Neuronal stem cell (in vitro differentiated cells): ENCODE measurements at regions not wholly inside any gene's neighbourhood (a gene's known extent, or its start where the extent isn't known, plus 50 kb on each side); places are given as distances from the start of the nearest gene placed in this dataset.

ENCODE experiments used
- DNase-seq: peaks from one replicate; pipeline ENCODE4 v3.0.0-alpha.2; 2013; ENCODE audit warnings: low spot score
- H2AFZ ChIP-seq: one replicate; pipeline ENCODE4 v1.6.1; 2013; ENCODE audit warnings: mild to moderate bottlenecking, low read length, inconsistent platforms
- H2AK5ac ChIP-seq: 2 replicates; pipeline ENCODE4 v1.6.1; 2013; ENCODE audit warnings: low read depth, mild to moderate bottlenecking, inconsistent platforms, low read length, moderate library complexity, mixed read lengths
- H2BK120ac ChIP-seq: 2 replicates; pipeline ENCODE4 v1.6.1; 2013; ENCODE audit warnings: low read depth, mild to moderate bottlenecking, inconsistent platforms, low read length, moderate library complexity, mixed read lengths
- H2BK12ac ChIP-seq: one replicate; pipeline ENCODE4 v1.6.1; 2013; ENCODE audit warnings: low read length, inconsistent platforms
- H2BK15ac ChIP-seq: 2 replicates; pipeline ENCODE4 v1.6.1; 2013; ENCODE audit warnings: mild to moderate bottlenecking, low read length, inconsistent platforms, mixed read lengths
- H2BK5ac ChIP-seq: one replicate; pipeline ENCODE4 v1.6.1; 2013; ENCODE audit warnings: inconsistent platforms, mild to moderate bottlenecking, low read length, moderate library complexity
- H3K14ac ChIP-seq: one replicate; pipeline ENCODE4 v1.6.1; 2013; ENCODE audit warnings: low read length, inconsistent platforms
- H3K18ac ChIP-seq: 2 replicates; pipeline ENCODE4 v1.6.1; 2013; ENCODE audit warnings: low read length, inconsistent platforms
- H3K23ac ChIP-seq: 2 replicates; pipeline ENCODE4 v1.6.1; 2013; ENCODE audit warnings: low read depth, mild to moderate bottlenecking, mixed read lengths, low read length, inconsistent platforms; ENCODE audit not compliant: poor library complexity
- H3K27ac ChIP-seq: replicated peaks from 3 replicates; pipeline ENCODE4 v1.5.1; 2013; ENCODE audit warnings: low read length, inconsistent platforms
- H3K27me3 ChIP-seq, 3 experiments: 2 replicates each; pipeline ENCODE4 v1.6.1; 2013; ENCODE audit warnings: low read length in 3 of 3, mild to moderate bottlenecking in 2 of 3, inconsistent platforms in 1 of 3, low read depth in 1 of 3, mixed read lengths in 1 of 3, moderate library complexity in 1 of 3; ENCODE audit not compliant: control insufficient read depth in 3 of 3, insufficient read depth in 3 of 3
- H3K36me3 ChIP-seq, 2 donors: replicated peaks in 1 of 2; 2 replicates each; pipeline ENCODE4 v1.6.1; 2013; ENCODE audit warnings: low read length in 2 of 2; ENCODE audit not compliant: control insufficient read depth in 2 of 2, insufficient read depth in 2 of 2
- H3K4ac ChIP-seq: 2 replicates; pipeline ENCODE4 v1.6.1; 2013; ENCODE audit warnings: inconsistent platforms, mild to moderate bottlenecking, low read length, moderate library complexity
- H3K4me1 ChIP-seq, 2 donors: 1 replicate in 1 of 2; 2 replicates in 1 of 2; pipeline ENCODE4 v1.6.1; 2013; ENCODE audit warnings: low read length in 2 of 2, low read depth in 1 of 2; ENCODE audit not compliant: control insufficient read depth in 2 of 2, insufficient read depth in 1 of 2
- H3K4me2 ChIP-seq: one replicate; pipeline ENCODE4 v1.6.1; 2013; ENCODE audit warnings: mild to moderate bottlenecking, low read length, inconsistent platforms; ENCODE audit not compliant: insufficient read depth, poor library complexity, severe bottlenecking
- H3K4me3 ChIP-seq, 2 donors: 2 replicates each; pipeline ENCODE4 v1.5.1; 2013; ENCODE audit warnings: low read length in 2 of 2, mild to moderate bottlenecking in 2 of 2, inconsistent platforms in 1 of 2, moderate library complexity in 1 of 2
- H3K79me1 ChIP-seq: one replicate; pipeline ENCODE4 v1.6.1; 2013; ENCODE audit warnings: low read depth, mild to moderate bottlenecking, inconsistent platforms, low read length, moderate library complexity
- H3K9ac ChIP-seq: one replicate; pipeline ENCODE4 v1.6.1; 2013; ENCODE audit warnings: mild to moderate bottlenecking, low read depth, low read length, inconsistent platforms; ENCODE audit not compliant: poor library complexity
- H3K9me3 ChIP-seq, 2 donors: replicated peaks in 1 of 2; 2 replicates each; pipeline versions ENCODE3 to v1.6.1; 2013; ENCODE audit warnings: low read length in 2 of 2, mild to moderate bottlenecking in 2 of 2, inconsistent platforms in 1 of 2, low read depth in 1 of 2, mixed read lengths in 1 of 2, moderate library complexity in 1 of 2; ENCODE audit not compliant: control insufficient read depth in 2 of 2, insufficient read depth in 1 of 2
- H4K8ac ChIP-seq: one replicate; pipeline ENCODE4 v1.6.1; 2013; ENCODE audit warnings: low read depth, mild to moderate bottlenecking, inconsistent platforms, low read length, moderate library complexity
- H4K91ac ChIP-seq: one replicate; pipeline ENCODE4 v1.6.1; 2013; ENCODE audit warnings: low read length, low read depth, mild to moderate bottlenecking, inconsistent platforms; ENCODE audit not compliant: poor library complexity
- WGBS, 2 donors: extraction: QIAGEN DNeasy Blood & Tissue Kit; methylation state at CpG; one replicate each; pipeline ENCODE4 v1.1.7; 2013; ENCODE audit warnings: missing lambda C conversion rate in 2 of 2, mixed read lengths in 1 of 2; ENCODE audit not compliant: insufficient read length in 2 of 2, insufficient replicate concordance in 1 of 2; ENCODE audit errors: extremely low coverage in 2 of 2; 5-methylcytosine and 5-hydroxymethylcytosine counted together

GRCh38 chr6:156406688-156407087 is 370.5 kb upstream of the ARID1B start:
- H2AK5ac ChIP-seq = no peak overlapping the region
- H3K4ac ChIP-seq = no peak overlapping the region
- no peak overlapping the region for H3K14ac ChIP-seq
- no peak overlapping the region for H3K27ac ChIP-seq
- DNase-seq = no peak
- H3K23ac ChIP-seq = no peak overlapping the region
- no peak overlapping the region for H4K8ac ChIP-seq
- H3K79me1 ChIP-seq = no peaks in the 10 kb centered on the region
- no peak overlapping the region for H3K18ac ChIP-seq
- H3K9ac ChIP-seq = no peak overlapping the region
- H2BK12ac ChIP-seq = no peak overlapping the region
- H3K4me1 ChIP-seq = no peaks in the 10 kb centered on the region
- H3K4me3 ChIP-seq = no peak overlapping the region
- H3K9me3 ChIP-seq = peaks cover 0 to under 1% of the 10 kb centered on the region in 2 donors
- H2BK15ac ChIP-seq = no peak overlapping the region
- H3K4me2 ChIP-seq = no peak overlapping the region
- no CpG with 5 or more reads among the region's 2 CpGs for WGBS, 2 donors
- H2AFZ ChIP-seq = no peak overlapping the region
- no peak overlapping the region for H4K91ac ChIP-seq
- H2BK5ac ChIP-seq = no peak overlapping the region
- no peaks in the 10 kb centered on the region for H3K36me3 ChIP-seq
- no peak overlapping the region for H2BK120ac ChIP-seq
- no peaks in the 10 kb centered on the region for H3K27me3 ChIP-seq

DNA sequence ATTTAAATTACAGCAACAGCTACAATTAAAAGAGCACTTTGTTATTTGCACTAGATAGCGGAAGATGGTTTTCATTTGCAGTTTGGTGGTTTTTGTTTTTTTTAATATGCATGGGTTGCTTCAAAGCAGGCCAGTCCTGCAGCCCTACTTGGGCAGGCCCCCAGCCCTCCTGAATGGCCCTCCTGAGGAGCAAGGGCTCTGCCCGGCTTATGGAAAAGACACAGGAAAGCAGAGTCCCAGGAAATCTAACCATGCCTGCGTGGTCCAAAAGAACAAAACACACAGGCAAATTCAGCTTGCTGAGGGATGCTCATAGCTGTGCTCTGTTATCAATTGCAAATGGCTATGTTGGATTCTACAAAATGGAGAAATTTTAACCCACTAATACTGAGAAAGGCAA is 371.1 kb upstream of the ARID1B start:
- Histone ChIP-seq H3K18ac (no peak overlapping the region), H3K23ac (no peak overlapping the region), H3K27me3 (no peaks in the 10 kb centered on the region), H4K8ac (no peak overlapping the region), H2BK120ac (no peak overlapping the region), H2BK15ac (no peak overlapping the region), H3K9me3 (no peaks in the 10 kb centered on the region), H2BK5ac (no peak overlapping the region), H3K27ac (no peak overlapping the region), H2BK12ac (no peak overlapping the region), H3K14ac (no peak overlapping the region), H3K4ac (no peak overlapping the region), H2AFZ (no peak overlapping the region), H2AK5ac (no peak overlapping the region), H3K9ac (no peak overlapping the region), H3K79me1 (no peaks in the 10 kb centered on the region), H3K4me2 (no peak overlapping the region), H4K91ac (no peak overlapping the region), H3K36me3 (no peaks in the 10 kb centered on the region), H3K4me1 (no peaks in the 10 kb centered on the region), H3K4me3 (no peak overlapping the region)
- no CpG with 5 or more reads among the region's 3 CpGs for WGBS, 2 donors
- DNase-seq = no peak

- Histone ChIP-seq H2BK5ac (no peak overlapping the region), H3K27me3 (peaks cover 0 to 13% (median 0%) of the 10 kb centered on the region in 3 experiments), H3K18ac (no peak overlapping the region), H2BK12ac (no peak overlapping the region), H3K36me3 (no peaks in the 10 kb centered on the region), H2AFZ (no peak overlapping the region), H3K14ac (no peak overlapping the region), H3K9me3 (no peaks in the 10 kb centered on the region), H2BK15ac (no peak overlapping the region), H3K79me1 (no peaks in the 10 kb centered on the region), H3K9ac (no peak overlapping the region), H3K4me1 (no peaks in the 10 kb centered on the region), H4K91ac (no peak overlapping the region), H3K23ac (no peak overlapping the region), H4K8ac (no peak overlapping the region), H3K4me3 (no peak overlapping the region), H3K4ac (no peak overlapping the region), H2BK120ac (no peak overlapping the region), H3K4me2 (no peak overlapping the region), H2AK5ac (no peak overlapping the region), H3K27ac (no peak overlapping the region)
- DNase-seq = no peak
Observed at GRCh38 chr6:156402628-156403027, 374.6 kb upstream of the ARID1B start.

- Histone ChIP-seq H2BK120ac (no peak overlapping the region), H3K9ac (no peak overlapping the region), H3K4ac (no peak overlapping the region), H3K9me3 (no peaks in the 10 kb centered on the region), H2BK15ac (no peak overlapping the region), H4K8ac (no peak overlapping the region), H3K18ac (no peak overlapping the region), H3K36me3 (no peaks in the 10 kb centered on the region), H3K79me1 (no peaks in the 10 kb centered on the region), H4K91ac (no peak overlapping the region), H2AK5ac (no peak overlapping the region), H3K4me2 (no peak overlapping the region), H2BK5ac (no peak overlapping the region), H3K4me3 (no peak overlapping the region), H3K27me3 (peaks cover 0 to 17% (median 0%) of the 10 kb centered on the region in 3 experiments), H3K27ac (no peak overlapping the region), H2AFZ (no peak overlapping the region), H2BK12ac (no peak overlapping the region), H3K23ac (no peak overlapping the region), H3K4me1 (peaks cover 0 to 1% of the 10 kb centered on the region in 2 donors), H3K14ac (no peak overlapping the region)
- WGBS, 2 donors = no CpG with 5 or more reads among the region's 1 CpG
- DNase-seq = no peak
Observed at GRCh38 chr6:156402227-156402626, 375.0 kb upstream of the ARID1B start.
